MM.1S (cell line): ENCODE measurements at regions not wholly inside any gene's neighbourhood (a gene's known extent, or its start where the extent isn't known, plus 50 kb on each side); places are given as distances from the start of the nearest gene placed in this dataset.

Experiments
- DNase-seq: peaks from one replicate; pipeline ENCODE4 v3.0.0-alpha.2; 2015
- H2AFZ ChIP-seq: fragments of 300-600 bp; sonication (generic); 2 replicates; pipeline ENCODE4 v1.6.0; 2016; ENCODE audit warnings: antibody characterized with exemption, low read length
- H3F3A ChIP-seq: fragments of 300-600 bp; sonication (generic); 2 replicates; pipeline ENCODE4 v1.6.1; 2016; ENCODE audit warnings: mild to moderate bottlenecking, antibody characterized with exemption, low read length, moderate library complexity, mixed read lengths; ENCODE audit not compliant: insufficient read depth
- H3K27ac ChIP-seq: fragments of 300-600 bp; sonication (generic); 2 replicates; pipeline ENCODE4 v1.5.1; 2016; ENCODE audit warnings: mild to moderate bottlenecking, low read length
- H3K27me3 ChIP-seq: fragments of 300-600 bp; sonication (generic); replicated peaks from 2 replicates; pipeline ENCODE4 v1.6.0; 2016; ENCODE audit warnings: low read length; ENCODE audit not compliant: insufficient read depth
- H3K36me3 ChIP-seq: fragments of 300-600 bp; sonication (generic); replicated peaks from 2 replicates; pipeline ENCODE4 v1.6.1; 2016; ENCODE audit warnings: mild to moderate bottlenecking, low read length, mixed read lengths; ENCODE audit not compliant: insufficient read depth
- H3K4me1 ChIP-seq: fragments of 300-600 bp; sonication (generic); 2 replicates; pipeline ENCODE4 v1.6.1; 2016; ENCODE audit warnings: low read length, mixed read lengths
- H3K4me2 ChIP-seq: fragments of 300-600 bp; sonication (generic); 2 replicates; pipeline ENCODE4 v1.6.0; 2016; ENCODE audit warnings: low read depth, low read length
- H3K4me3 ChIP-seq: fragments of 300-600 bp; sonication (generic); 2 replicates; pipeline ENCODE4 v1.5.1; 2016; ENCODE audit warnings: low read length, mixed read lengths
- H3K79me2 ChIP-seq: fragments of 300-600 bp; sonication (generic); 2 replicates; pipeline ENCODE4 v1.6.1; 2016; ENCODE audit warnings: mixed run types, low read length, mixed read lengths
- H3K9ac ChIP-seq: fragments of 300-600 bp; sonication (generic); 2 replicates; pipeline ENCODE4 v1.6.1; 2016; ENCODE audit warnings: low read length, mixed read lengths
- H3K9me2 ChIP-seq: fragments of 300-600 bp; sonication (generic); replicated peaks from 2 replicates; pipeline ENCODE4 v1.6.1; 2016; ENCODE audit warnings: mild to moderate bottlenecking, low read length, mixed read lengths; ENCODE audit not compliant: insufficient read depth
- H3K9me3 ChIP-seq: fragments of 300-600 bp; sonication (generic); replicated peaks from 2 replicates; pipeline ENCODE4 v1.6.1; 2016; ENCODE audit warnings: mild to moderate bottlenecking, low read length, mixed read lengths; ENCODE audit not compliant: insufficient read depth
- H4K20me1 ChIP-seq: fragments of 300-600 bp; sonication (generic); 2 replicates; pipeline ENCODE4 v1.6.1; 2016; ENCODE audit warnings: mild to moderate bottlenecking, low read length, moderate library complexity, mixed read lengths; ENCODE audit not compliant: insufficient read depth
- EZH2 ChIP-seq: fragments of 300-600 bp; sonication (generic); optimal IDR thresholded peaks from 2 replicates; pipeline ENCODE3; 2017; ENCODE audit warnings: low read depth, mild to moderate bottlenecking, antibody characterized with exemption, low read length, mixed read lengths
- EZH2phosphoT487 ChIP-seq: fragments of 300-600 bp; sonication (generic); IDR thresholded peaks from 2 replicates; pipeline ENCODE4 v1.6.1; 2018; ENCODE audit warnings: antibody characterized with exemption, low read length
- TF ChIP-seq, protein P1 (sequence below): fragments of 300-600 bp; sonication (generic); IDR thresholded peaks from 2 replicates; pipeline ENCODE4 v1.5.1; 2016; ENCODE audit warnings: antibody characterized with exemption, low read length, mixed read lengths

DNA sequence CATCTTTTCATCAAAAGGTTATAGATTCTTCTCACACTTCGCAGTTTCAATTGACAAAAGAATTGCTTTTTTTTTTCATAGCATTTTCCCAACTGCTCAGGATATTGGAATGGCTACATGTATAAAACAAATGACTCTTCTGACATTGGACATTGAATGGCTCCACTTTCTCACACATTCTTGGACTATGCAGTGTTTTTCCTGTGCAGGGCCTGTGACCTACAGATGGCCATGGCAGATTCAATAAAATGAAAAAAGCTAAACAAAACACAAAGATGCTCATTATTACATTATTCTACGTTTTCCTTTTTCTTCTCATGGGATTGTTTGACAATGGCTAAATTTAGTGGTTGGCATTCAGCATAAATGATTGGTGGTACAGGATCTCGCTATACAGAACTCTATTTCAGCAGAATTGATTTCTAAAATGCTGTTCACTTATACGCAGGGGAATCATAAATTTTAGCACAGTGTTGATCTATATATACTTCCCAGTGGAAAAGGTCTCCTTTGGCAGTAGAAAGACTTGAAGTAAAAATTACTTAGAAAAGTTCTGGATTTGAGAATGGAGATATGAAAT lies 115.6 kb upstream of the ADAMTS5 start:
- no peak for TF ChIP-seq EZH2
- no peak for TF ChIP-seq EZH2phosphoT487
- TF ChIP-seq, protein P1, sequence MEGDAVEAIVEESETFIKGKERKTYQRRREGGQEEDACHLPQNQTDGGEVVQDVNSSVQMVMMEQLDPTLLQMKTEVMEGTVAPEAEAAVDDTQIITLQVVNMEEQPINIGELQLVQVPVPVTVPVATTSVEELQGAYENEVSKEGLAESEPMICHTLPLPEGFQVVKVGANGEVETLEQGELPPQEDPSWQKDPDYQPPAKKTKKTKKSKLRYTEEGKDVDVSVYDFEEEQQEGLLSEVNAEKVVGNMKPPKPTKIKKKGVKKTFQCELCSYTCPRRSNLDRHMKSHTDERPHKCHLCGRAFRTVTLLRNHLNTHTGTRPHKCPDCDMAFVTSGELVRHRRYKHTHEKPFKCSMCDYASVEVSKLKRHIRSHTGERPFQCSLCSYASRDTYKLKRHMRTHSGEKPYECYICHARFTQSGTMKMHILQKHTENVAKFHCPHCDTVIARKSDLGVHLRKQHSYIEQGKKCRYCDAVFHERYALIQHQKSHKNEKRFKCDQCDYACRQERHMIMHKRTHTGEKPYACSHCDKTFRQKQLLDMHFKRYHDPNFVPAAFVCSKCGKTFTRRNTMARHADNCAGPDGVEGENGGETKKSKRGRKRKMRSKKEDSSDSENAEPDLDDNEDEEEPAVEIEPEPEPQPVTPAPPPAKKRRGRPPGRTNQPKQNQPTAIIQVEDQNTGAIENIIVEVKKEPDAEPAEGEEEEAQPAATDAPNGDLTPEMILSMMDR: no peak
- H3K4me1 ChIP-seq: no peaks in the 10 kb centered on the region
- H3F3A ChIP-seq: no peaks in the 10 kb centered on the region

DNA sequence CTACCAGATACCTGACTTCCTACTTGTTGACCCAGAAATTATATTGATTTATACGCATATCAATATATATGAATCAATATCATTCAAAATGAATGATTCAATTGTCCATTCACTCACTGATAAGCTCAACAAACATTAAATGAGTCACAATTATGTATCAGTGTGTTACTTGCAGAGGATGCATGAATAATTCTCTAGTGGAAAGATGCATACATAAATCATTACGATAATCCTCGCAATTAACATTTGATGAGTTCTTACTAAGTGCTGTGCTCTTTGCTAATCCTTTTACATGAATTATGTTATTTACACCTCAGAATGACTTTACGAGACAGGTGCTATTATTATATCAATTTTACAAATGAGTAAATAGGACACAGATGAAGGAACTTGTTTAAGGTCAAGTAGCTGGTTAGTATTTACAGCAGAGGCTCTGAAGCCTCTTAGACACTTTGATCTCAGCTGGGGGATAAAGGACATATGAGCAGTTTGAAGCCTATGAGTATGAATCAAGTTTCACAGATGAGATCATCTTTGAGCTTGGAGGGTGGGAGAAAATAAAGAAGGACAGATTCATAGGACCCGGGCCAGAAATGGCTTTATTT lies 112.8 kb upstream of the ADAMTS5 start:
- Histone ChIP-seq H4K20me1 (no peaks in the 10 kb centered on the region), H3K4me2 (no peak overlapping the region), H3K79me2 (no peaks in the 10 kb centered on the region), H3K4me3 (no peak overlapping the region), H3K27ac (no peak overlapping the region), H2AFZ (no peak overlapping the region), H3K27me3 (no peaks in the 10 kb centered on the region), H3K4me1 (no peaks in the 10 kb centered on the region), H3K9me3 (no peaks in the 10 kb centered on the region), H3K9ac (no peak overlapping the region), H3F3A (no peaks in the 10 kb centered on the region), H3K9me2 (no peaks in the 10 kb centered on the region), H3K36me3 (no peaks in the 10 kb centered on the region)
- no peak for DNase-seq
- TF ChIP-seq EZH2 (no peak), EZH2phosphoT487 (no peak)
- TF ChIP-seq, protein P1: no peak

More for the DNA sequence above, 115.6 kb upstream of the ADAMTS5 start:
- no peak overlapping the region for H3K27ac ChIP-seq
- no peak overlapping the region for H3K4me3 ChIP-seq
- no peaks in the 10 kb centered on the region for H3K9me3 ChIP-seq
- H3K9ac ChIP-seq: no peak overlapping the region
- no peaks in the 10 kb centered on the region for H3K36me3 ChIP-seq
- no peak overlapping the region for H3K4me2 ChIP-seq
- H3K9me2 ChIP-seq: no peaks in the 10 kb centered on the region
- DNase-seq: no peak
- H3K79me2 ChIP-seq: no peaks in the 10 kb centered on the region
- H4K20me1 ChIP-seq: no peaks in the 10 kb centered on the region
- no peaks in the 10 kb centered on the region for H3K27me3 ChIP-seq
- H2AFZ ChIP-seq: no peak overlapping the region

DNA sequence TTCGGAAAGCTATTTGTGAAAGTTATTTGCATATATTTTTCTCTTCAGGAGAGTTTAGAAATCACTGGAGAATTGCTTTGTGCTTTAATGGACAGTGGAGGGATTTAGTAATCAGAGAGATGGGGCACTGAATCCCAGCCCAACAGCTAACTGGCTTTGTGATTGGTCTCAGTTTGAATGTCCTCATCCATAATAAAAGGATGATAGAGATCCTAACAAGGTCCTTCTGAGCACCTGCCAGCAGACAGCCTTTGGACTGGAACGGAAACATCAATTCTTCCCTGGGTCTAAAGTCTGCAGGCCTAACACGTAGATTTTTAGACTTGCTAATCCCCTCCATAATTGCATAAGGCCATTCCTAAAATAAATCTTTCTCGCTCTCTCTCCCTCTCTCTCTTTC lies 112.0 kb upstream of the ADAMTS5 start:
- H2AFZ ChIP-seq: no peak overlapping the region
- no peak overlapping the region for H3K27ac ChIP-seq
- no peaks in the 10 kb centered on the region for H3K79me2 ChIP-seq
- no peaks in the 10 kb centered on the region for H3K36me3 ChIP-seq
- H4K20me1 ChIP-seq: no peaks in the 10 kb centered on the region
- no peaks in the 10 kb centered on the region for H3K4me1 ChIP-seq
- H3K27me3 ChIP-seq: no peaks in the 10 kb centered on the region
- no peak overlapping the region for H3K9ac ChIP-seq
- no peaks in the 10 kb centered on the region for H3F3A ChIP-seq
- DNase-seq: no peak
- no peaks in the 10 kb centered on the region for H3K9me3 ChIP-seq
- no peaks in the 10 kb centered on the region for H3K9me2 ChIP-seq
- TF ChIP-seq, protein P1: no peak
- TF ChIP-seq EZH2 (no peak), EZH2phosphoT487 (no peak)
- H3K4me3 ChIP-seq: no peak overlapping the region
- H3K4me2 ChIP-seq: no peak overlapping the region
